ENCODE measurements at regions not wholly inside any gene's neighbourhood (a gene's known extent, or its start where the extent isn't known, plus 50 kb on each side); places are given as distances from the start of the nearest gene placed in this dataset.

DNA sequence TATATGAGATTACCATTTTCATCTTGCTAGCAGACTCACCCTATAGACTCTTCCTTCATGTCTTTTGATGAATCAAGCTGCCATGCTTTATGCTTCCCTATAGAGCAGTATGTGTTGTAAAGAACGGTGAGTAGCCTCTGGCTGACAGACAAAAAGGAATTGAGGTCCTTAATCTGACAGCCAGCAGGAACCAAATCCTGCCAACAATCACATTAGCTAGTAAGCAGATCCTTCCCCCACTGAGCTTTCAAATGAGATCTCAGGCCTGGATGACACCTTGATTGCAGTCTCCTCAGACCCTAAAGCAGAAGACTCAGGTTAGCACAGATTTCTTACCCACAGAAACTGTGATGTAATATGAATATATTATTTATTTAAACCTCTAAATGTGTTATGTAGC is 577.0 kb downstream of the CDH11 start:
- TF ChIP-seq, protein P1, sequence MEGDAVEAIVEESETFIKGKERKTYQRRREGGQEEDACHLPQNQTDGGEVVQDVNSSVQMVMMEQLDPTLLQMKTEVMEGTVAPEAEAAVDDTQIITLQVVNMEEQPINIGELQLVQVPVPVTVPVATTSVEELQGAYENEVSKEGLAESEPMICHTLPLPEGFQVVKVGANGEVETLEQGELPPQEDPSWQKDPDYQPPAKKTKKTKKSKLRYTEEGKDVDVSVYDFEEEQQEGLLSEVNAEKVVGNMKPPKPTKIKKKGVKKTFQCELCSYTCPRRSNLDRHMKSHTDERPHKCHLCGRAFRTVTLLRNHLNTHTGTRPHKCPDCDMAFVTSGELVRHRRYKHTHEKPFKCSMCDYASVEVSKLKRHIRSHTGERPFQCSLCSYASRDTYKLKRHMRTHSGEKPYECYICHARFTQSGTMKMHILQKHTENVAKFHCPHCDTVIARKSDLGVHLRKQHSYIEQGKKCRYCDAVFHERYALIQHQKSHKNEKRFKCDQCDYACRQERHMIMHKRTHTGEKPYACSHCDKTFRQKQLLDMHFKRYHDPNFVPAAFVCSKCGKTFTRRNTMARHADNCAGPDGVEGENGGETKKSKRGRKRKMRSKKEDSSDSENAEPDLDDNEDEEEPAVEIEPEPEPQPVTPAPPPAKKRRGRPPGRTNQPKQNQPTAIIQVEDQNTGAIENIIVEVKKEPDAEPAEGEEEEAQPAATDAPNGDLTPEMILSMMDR (IDR thresholded peaks at IDR 0.05; ENCODE audit: insufficient read depth, low read length), result no peak
- TF ChIP-seq, protein P2, sequence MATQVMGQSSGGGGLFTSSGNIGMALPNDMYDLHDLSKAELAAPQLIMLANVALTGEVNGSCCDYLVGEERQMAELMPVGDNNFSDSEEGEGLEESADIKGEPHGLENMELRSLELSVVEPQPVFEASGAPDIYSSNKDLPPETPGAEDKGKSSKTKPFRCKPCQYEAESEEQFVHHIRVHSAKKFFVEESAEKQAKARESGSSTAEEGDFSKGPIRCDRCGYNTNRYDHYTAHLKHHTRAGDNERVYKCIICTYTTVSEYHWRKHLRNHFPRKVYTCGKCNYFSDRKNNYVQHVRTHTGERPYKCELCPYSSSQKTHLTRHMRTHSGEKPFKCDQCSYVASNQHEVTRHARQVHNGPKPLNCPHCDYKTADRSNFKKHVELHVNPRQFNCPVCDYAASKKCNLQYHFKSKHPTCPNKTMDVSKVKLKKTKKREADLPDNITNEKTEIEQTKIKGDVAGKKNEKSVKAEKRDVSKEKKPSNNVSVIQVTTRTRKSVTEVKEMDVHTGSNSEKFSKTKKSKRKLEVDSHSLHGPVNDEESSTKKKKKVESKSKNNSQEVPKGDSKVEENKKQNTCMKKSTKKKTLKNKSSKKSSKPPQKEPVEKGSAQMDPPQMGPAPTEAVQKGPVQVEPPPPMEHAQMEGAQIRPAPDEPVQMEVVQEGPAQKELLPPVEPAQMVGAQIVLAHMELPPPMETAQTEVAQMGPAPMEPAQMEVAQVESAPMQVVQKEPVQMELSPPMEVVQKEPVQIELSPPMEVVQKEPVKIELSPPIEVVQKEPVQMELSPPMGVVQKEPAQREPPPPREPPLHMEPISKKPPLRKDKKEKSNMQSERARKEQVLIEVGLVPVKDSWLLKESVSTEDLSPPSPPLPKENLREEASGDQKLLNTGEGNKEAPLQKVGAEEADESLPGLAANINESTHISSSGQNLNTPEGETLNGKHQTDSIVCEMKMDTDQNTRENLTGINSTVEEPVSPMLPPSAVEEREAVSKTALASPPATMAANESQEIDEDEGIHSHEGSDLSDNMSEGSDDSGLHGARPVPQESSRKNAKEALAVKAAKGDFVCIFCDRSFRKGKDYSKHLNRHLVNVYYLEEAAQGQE (IDR thresholded peaks at IDR 0.05; ENCODE audit: insufficient replicate concordance, low read depth), result no peak
- TF ChIP-seq GABPA (IDR thresholded peaks at IDR 0.05; ENCODE audit: low read depth) (no peak), POLR2AphosphoS5 (IDR thresholded peaks at IDR 0.05; ENCODE audit: low read depth) (no peak), SPI1 (IDR thresholded peaks at IDR 0.05; ENCODE audit: borderline replicate concordance, low read depth) (no peak)

Data from HL-60 (cell line).